GM19463 (cell line): ENCODE measurements at regions not wholly inside any gene's neighbourhood (a gene's known extent, or its start where the extent isn't known, plus 50 kb on each side); places are given as distances from the start of the nearest gene placed in this dataset.
"Not testable (repeated sequence)": the region's sequence is repeated elsewhere in the genome, so short reads cannot be mapped to it uniquely, and the experiment has no call there.

Experiments used
- ATAC-seq: cut with Tn5 transposase; IDR thresholded peaks from one replicate; pipeline ENCODE4 v1.9.1; 2021; ENCODE audit warnings: mild to moderate bottlenecking, moderate library complexity; ENCODE audit not compliant: unreplicated experiment

DNA sequence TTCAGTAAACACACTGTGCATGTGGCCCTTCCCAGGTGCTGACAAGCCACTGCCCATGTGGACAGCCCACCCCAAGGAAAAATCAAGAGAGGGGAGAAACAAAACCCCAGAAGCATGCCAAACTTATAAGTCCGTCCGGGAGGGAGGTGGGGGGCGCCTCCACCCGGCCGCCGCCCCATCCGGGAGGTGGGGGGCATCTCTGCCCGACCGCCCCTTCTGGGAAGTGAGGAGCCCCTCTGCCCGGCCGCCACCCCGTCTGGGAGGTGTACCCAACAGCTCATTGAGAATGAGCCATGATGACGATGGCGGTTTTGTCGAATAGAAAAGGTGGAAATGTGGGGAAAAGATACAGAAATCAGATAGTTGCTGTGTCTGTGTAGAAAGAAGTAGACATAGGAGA lies 53.8 kb upstream of the C2CD4B start:
- no peak for ATAC-seq

DNA sequence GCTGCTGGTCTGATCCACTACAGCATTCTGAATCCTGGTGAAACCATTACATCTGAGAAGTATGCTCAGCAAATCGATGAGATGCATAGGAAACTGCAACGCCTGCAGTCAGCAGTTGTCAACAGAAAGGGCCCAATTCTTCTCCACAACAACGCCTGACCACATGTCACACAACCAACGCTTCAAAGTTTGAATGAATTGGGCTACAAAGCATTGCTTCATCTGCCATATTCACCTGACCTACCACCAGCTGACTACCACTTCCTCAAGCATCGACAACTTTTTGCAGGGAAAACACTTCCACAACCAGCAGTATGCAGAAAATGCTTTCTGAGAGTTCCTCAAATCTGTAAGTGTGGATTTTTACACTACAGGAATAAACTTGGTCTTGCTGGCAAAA lies 54.7 kb upstream of the C2CD4B start:
- ATAC-seq = no peak

DNA sequence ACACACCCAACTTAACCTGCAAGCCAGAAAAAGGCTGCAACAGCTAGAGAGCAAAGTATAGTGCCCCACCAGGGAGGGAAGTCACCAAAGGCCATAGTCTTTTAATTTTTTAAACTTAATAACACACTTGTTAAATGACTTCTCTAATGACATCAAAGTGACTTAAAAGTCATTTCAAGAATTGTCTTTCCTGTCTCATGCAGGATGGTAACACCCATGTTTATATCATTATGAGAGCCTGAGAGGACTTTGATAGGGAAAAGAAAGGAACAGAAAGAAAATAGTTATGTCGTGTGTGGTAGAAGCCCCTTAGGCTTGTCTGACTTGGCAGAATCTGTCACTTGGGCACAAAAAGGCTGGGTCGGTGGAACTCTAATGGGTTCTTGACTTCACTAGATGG lies 57.9 kb upstream of the C2CD4B start:
- ATAC-seq = no peak

DNA sequence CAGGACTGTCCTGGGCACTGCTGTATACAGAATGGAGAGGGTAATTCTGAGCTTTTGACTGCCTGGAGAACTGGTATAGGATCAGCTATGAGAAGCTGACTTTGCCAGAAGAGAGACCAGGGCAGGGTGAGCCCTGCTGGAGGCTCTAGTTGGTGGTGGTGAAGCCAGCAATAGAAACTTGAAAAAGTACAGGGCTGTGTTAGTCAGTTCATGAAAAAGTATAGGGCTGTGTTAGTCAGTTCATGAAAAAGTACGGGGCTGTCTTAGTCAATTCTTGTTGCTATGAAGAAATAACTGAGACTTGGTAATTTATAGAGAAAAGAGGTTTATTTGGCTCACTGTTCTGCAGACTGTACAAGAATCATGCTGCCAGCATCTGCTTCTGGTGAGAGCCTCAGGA lies 63.5 kb upstream of the C2CD4B start:
- ATAC-seq = no peak

DNA sequence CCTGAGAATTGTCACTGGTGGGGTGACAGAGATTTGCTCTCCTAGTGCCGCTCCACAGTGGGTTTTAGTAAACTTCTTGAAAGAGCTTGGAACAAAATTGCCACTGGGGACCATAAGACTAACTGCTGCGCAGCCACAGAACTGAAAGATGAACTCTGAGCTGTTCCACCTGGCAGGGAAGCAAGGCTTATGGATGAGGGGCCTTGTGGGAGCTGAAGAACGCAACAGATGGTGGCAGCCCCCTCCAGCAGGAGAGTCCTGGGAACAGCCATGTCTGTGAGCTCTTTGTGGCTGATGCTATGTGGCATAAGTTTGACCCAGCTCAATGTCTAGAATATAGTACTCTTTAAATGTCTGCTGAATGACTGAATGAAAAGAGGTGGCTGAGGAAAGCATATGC lies 66.8 kb upstream of the C2CD4B start:
- ATAC-seq = no peak

DNA sequence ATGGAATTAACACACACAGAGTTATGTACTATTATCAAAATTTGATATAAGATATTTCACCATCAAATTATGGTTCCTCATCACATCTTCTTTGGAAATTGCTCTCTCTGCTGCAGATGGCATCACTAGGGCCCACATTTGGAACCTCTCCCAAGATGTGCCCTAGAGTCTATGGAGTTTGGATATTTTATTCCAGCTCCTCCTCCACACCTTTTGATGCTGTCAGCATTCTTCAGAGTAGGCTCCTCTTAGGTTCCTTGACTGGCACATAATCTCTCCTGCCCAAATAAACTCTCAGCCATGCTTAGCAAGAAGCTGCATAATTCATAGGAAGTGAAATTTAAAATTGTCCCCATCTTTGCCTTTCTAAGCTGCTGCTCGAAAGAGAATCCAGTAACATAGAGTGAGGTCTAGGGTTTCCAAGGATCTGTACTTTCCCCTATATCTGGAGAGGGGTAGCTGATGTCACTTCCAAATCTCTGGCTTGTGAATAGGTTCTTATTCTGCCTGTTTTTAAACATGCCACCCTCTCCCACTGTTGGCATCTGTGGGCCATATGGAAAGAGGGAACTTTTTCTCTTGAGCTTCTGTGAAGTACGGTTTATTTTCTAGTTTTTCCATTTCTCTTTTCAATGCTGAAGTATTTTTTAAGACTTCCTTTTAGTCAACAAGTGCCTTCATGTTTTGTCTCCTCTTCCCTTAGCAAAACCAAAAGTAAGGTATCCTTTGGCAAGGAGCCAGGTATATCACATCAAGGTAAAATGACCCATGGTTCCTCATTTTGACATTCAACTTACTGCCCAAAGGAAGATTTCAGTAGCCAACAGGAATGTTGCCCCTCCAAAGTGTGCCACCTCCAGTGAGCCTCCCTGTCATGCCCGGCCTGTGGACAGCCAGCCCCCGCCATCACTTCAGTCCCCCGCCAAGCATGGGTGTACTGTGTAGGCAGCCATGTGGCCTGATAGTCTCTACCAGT lies 75.3 kb upstream of the C2CD4B start:
- ATAC-seq = no peak

DNA sequence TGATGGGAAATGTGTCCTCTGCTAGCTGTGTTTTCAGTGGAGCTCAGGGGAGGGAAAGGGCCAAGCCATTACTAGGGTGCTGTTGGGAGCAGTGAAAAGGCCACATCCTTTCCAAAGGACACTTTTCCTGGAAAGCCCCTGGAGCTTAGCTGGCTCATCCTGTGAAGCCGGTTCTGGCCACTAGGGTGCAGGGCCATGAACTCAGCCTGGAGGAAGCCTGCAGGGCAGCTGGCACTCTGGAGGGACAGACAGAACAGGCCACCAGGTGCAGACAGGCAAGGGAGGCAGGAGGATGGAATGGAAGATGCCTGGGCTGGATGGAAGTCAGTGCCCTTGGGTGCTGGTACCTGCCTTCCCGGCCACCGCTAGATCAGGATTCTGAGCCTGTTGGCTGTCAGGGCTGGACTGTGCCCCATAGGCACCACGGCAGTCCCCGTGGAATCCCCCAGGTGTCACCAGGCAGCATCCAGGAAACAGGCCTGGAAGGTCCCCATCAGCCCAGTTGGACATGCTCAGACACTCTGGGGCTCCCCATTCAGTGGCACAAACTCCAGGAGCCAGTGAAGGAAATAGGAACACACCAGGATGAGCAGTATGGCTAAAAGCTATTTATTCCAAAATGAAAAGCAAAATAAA lies 76.2 kb upstream of the C2CD4B start:
- no peak for ATAC-seq

DNA sequence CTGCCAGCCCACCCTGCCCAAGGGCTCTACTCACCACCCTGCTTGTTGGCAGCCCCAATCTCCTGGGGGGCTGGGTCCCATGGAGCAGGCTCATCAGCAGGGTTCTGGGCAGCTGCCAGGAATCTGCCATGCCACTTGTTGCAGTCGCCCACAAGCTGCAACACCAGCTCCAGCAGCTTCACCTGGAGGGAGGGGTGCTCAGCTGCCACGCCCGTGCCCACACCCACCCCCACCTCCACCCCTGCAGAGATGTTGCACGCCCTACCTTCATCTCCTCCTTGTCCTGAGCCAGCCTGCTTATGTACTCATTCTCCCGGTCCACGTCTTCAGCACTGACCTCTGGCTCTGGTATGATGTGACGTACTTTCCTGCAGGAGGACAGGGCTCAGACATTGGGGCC lies 77.9 kb upstream of the C2CD4B start:
- ATAC-seq = no peak

DNA sequence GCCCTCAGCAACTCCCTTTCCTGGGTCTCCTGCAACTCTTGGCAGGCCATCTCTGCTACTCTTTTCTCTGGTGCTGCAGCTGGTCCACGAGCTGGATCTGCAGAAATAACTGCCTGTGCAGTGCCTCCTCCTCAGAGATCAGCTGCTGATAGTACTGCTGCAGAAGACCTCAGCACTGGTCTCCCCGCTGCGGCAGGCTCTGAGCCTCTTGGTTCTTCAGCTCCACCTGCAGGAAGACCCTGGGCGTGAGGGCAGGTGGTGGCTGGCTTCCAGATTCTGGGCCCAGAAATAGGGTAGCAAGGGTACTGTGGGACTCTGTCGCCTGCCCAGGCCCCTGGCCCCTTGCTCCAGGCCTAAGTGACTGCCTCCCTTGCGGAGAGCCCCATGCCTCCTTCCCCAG lies 79.7 kb upstream of the C2CD4B start:
- ATAC-seq = no peak

DNA sequence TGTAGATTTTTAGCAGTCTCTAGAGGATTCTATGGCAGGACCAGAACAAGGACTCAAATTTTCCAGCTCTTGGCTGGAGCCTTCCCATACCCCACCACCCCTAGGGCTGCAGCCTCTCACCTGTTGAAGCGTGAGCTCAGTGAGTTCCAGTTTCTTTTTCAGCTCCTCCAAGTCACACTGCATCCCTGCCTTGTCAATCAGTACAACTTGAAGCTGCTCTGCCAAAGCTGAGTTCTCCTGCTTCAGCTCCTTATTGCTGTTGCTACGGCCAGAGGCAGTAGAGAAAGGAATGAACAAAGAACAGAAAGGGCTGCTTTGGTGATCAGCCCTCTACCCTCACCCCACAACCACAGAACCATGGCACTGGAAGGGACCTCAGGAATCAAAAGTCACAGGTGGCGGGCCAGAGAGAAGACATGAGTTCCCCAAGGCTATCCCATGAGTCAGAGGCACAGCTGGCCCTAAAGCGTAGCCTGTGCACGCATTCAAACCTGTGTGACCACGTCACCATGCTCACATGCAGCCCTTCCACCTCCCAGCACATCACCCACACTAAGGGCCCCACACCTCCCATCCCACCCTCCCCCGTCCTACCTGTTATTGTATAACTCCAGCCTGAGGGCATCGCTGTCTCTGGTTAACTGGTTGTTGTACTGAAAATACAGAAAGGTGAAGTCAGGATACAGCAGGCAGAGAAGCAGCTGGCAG lies 83.3 kb upstream of the C2CD4B start:
- no peak for ATAC-seq

DNA sequence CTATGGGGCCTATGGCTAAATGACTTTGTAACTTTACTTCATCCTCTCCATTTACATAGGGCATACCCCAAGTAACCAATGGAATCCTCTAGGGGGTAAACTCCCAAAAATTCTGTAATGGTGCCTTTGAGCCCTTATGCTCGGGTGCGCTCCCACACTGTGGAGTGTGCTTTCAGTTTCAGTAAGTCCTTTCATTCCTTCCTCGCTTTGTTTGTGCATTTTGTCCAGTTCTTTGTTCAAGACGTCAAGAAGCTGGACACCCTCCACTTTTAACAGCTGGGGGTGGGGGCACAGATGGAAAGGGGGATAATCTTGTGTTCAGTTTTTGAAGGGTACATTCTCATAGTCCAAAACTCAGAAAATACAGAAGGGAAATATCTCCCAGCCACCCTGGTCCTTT lies 84.4 kb upstream of the C2CD4B start:
- no peak for ATAC-seq

DNA sequence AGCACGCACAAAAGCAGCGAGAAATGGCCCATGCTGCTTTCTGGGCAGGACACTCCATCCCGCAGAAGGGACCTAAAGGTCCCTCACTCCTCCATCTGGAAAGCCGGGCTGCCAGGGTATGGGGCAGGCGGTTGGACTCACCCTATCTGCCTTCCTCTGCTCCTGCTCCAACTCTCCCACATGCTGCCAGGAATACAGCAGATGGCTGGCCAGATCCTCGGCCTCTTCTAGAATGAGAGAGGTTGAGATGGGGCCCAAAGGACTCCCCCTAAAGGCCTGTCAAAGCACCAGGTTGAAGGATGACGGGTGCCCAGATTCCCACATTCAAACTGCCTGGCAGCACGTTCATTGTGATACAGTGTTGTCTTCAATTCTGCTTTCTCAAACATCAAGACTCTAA lies 85.1 kb upstream of the C2CD4B start:
- ATAC-seq = no peak

DNA sequence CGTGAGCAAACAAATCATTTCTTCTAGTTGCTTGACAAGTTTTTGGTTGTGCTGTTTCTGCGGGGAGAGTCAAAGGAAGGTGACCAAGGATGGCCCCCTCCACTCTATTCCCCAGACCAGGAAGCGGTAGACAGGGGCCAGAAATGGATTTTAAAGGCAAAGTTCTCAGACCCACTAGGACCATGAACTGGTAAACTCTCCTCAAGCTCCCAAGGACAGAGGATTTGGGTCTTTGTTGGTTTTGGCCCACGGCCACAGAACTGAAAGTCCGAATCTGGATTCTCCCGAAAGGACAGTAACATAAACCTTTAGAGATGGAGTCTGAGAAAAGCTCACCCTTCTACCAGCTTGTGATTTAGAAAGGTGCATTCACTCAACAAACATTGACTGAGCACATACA lies 85.9 kb upstream of the C2CD4B start:
- no peak for ATAC-seq

DNA sequence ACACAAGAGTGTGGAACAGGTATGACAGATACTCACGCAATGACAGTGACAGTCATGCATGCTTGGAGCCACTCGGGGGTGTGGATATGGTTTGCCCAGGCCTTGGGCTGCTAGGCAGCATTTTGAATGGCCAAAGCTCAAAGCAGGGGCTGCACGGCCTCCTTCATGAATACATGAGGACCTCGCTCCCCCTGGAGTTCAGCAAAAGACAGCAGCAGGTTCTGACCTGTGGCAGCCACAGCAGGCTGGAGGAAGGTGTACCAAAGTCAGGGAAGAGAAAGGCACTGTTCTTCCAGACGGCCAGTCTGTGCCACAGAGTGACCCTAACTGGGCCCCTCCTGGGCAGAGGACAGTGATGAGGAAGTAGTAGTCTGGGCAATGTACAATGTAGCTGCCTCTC lies 88.2 kb upstream of the C2CD4B start:
- no peak for ATAC-seq

DNA sequence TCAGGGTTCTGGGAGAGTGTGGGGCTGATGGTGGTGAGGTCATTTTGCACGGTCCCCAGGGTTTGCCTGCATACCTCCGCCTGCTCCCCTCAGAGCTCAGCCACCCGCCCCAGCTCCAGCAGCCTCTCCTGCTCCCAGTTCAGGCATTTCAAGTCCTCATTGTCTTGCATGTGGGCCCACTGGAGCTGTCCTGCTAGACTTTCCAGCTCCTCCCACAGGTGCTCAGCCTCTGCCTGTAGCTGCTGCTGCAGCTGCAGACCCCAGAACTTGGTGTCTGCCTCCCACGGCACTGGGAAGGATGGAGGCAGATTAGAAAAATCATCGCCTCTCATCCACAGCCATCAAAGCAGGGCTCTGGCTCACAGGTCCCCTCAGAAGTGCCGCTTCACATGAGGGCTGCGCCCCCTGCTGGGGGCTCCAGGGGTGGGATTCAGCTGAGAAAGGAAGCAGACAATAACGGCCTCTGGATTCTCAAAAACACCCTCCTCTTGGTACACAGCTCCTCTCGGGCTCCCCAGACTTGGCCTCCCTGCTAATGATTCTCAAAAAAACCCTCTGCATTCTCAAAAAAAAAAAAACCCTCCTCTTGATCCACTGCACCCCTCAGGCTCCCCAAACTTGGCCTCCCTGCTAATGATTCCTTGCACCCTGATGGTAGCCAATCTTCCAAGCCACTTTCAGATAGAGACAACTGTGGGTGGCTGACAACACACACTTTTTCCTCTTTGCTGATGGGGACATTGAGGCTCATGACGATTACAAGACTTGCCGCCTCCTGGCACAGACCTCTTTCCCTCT lies 89.3 kb upstream of the C2CD4B start:
- ATAC-seq = no peak

DNA sequence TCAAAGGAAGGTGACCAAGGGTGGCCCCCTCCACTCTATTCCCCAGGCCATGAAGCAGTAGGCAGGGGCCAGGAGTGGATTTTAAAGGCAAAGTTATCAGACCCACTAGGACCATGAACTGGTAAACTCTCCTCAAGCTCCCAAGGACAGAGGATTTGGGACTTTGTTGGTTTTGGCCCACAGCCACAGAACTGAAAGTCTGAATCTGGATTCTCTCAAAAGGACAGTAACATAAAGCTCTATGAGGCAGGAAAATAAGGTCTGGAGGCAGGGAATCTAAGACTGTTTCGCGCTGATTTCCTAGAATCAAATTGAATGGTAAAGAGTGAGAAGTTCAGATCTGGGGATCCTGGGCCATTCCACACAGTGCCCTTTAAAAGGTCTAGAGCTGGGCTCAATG lies 91.3 kb upstream of the C2CD4B start:
- ATAC-seq = not testable (repeated sequence)

DNA sequence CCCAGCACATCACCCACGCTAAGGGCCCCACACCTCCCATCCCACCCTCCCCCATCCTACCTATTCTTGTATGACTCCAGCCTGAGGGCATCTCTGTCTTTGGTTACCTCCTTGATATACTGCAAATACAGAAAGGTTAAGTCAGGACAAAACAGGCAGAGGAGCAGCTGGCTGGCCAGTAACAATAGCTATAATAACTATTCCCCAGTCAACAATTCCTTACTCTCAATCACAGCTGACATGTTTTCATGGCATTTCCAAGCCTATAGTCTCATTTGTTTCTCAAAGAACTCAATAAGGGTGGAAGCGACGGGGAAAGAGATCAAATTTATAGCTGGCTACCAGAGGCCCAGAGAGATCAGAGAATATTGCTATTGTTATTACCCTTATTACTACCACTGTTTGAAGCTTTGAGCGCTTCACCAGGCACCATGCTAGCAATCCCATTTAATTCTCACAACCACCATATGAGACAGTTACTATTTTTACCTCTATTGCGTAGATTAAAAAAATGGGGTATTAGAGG lies 93.0 kb upstream of the C2CD4B start:
- no peak for ATAC-seq

DNA sequence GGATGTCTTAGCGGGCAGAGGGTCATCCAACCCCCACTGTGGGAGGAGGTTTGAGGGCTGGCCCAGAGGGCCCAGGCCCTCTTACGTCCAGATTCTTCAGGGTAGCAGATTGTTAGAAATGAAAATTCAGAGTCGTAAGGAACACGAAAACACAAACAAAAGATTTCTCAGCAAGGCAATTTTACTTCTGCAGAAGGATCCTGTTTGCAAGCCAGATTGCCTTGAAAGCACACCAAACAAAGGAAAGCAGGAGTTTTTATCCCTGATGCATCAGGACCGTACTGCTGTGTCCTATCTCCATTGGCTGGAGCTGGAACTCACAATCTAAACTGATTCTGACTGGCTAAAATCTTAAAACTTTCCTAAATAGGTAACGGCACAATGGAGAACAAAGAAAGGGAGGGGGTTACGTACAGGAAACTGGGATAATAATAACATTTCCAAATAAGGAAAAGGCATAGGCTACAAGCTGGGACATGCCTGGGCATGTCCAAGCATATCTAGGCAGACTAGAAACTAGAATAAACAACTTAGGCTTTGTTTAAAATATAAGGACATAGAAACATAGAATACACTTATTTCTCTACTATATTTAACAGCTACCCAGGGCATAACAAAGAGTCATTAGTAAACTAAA lies 97.3 kb upstream of the C2CD4B start:
- ATAC-seq = no peak

DNA sequence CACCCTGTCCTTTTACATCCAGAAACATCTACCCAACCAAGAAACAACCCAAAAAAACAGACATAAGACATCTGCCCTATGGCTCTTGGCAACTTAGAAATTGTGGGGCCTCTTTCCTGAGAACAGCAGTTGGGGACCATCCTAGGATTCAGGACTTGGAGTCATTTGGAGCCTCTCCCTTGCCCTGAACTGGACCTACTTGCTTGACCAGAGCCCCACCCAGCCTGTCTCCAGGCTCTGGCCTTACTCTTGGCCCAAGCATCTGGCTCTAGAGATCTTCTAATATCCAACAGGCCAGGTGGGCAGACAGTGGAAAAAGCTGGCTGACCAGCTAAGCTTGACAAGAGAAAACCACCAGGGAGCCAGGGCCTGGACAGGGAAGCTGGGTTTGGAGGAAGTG lies 99.1 kb upstream of the C2CD4B start:
- ATAC-seq = no peak

DNA sequence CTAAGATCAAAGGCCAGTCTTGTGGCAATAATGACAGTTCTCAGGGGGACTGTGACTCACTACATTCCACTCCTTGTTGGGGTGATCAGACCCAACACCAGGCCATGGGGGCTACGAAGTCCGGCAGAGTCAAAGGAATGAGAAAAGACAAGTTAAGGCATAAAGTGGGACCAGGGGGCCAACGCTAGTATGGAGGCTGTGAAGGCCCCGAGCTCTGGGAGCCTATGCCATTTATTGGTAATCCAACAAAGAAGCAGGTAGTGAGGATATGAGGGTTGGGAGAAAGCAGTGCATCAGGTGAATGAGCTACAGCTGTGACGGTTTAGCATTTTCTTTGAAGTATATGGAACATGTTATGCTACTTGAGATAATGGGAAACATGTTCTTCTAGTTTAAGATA lies 104.4 kb upstream of the C2CD4B start:
- ATAC-seq = no peak
